Hepatocyte (in vitro differentiated cells): ENCODE measurements at regions not wholly inside any gene's neighbourhood (a gene's known extent, or its start where the extent isn't known, plus 50 kb on each side); places are given as distances from the start of the nearest gene placed in this dataset.

ENCODE experiments used
- DNase-seq: peaks from one replicate; pipeline ENCODE4 v3.0.0-alpha.2; 2016; ENCODE audit warnings: low spot score
- H2AFZ ChIP-seq: fragments of 200-600 bp; sonication (generic); 2 replicates; pipeline ENCODE4 v1.6.0; 2016; ENCODE audit warnings: antibody characterized with exemption, mild to moderate bottlenecking
- H3K27ac ChIP-seq: fragments of 200-600 bp; sonication (generic); 2 replicates; pipeline ENCODE4 v1.5.1; 2016; ENCODE audit warnings: mild to moderate bottlenecking
- H3K27me3 ChIP-seq: fragments of 200-600 bp; sonication (generic); 2 replicates; pipeline ENCODE4 v1.6.1; 2016
- H3K36me3 ChIP-seq: fragments of 200-600 bp; sonication (generic); replicated peaks from 2 replicates; pipeline ENCODE4 v1.5.1; 2016; ENCODE audit warnings: low read depth; ENCODE audit not compliant: insufficient read depth
- H3K4me1 ChIP-seq: fragments of 200-600 bp; sonication (generic); 2 replicates; pipeline ENCODE4 v1.5.1; 2016; ENCODE audit warnings: mild to moderate bottlenecking, moderate library complexity; ENCODE audit not compliant: insufficient read depth
- H3K4me2 ChIP-seq: fragments of 200-600 bp; sonication (generic); 2 replicates; pipeline ENCODE4 v1.6.0; 2016
- H3K4me3 ChIP-seq: fragments of 200-600 bp; sonication (generic); 2 replicates; pipeline ENCODE4 v1.5.1; 2016; ENCODE audit warnings: mild to moderate bottlenecking
- H3K79me2 ChIP-seq: fragments of 200-600 bp; sonication (generic); 2 replicates; pipeline ENCODE4 v1.6.0; 2017; ENCODE audit warnings: mild to moderate bottlenecking
- H3K9me2 ChIP-seq: fragments of 200-600 bp; sonication (generic); replicated peaks from 2 replicates; pipeline ENCODE4 v1.6.0; 2017; ENCODE audit warnings: mild to moderate bottlenecking; ENCODE audit not compliant: insufficient read depth
- H3K9me3 ChIP-seq: fragments of 200-600 bp; sonication (generic); 2 replicates; pipeline ENCODE4 v1.5.1; 2016; ENCODE audit warnings: low read depth, mild to moderate bottlenecking
- H4K20me1 ChIP-seq: fragments of 200-600 bp; sonication (generic); 2 replicates; pipeline ENCODE4 v1.6.0; 2016; ENCODE audit warnings: mild to moderate bottlenecking; ENCODE audit not compliant: insufficient read depth, poor library complexity, severe bottlenecking
- EZH2 ChIP-seq: fragments of 200-600 bp; sonication (generic); IDR thresholded peaks from 2 replicates; pipeline ENCODE4 v1.6.1; 2016; ENCODE audit warnings: antibody characterized with exemption, mild to moderate bottlenecking, borderline replicate concordance
- EZH2phosphoT487 ChIP-seq: fragments of 200-600 bp; sonication (generic); IDR thresholded peaks from one replicate; pipeline ENCODE4 v1.6.1; 2018; ENCODE audit warnings: antibody characterized with exemption, mild to moderate bottlenecking, low read depth, moderate library complexity; ENCODE audit not compliant: unreplicated experiment, severe bottlenecking
- WGBS: methylation state at CpG from one replicate; pipeline ENCODE4 v1.1.6; 2016; ENCODE audit warnings: low lambda C conversion rate; ENCODE audit errors: missing lambda C conversion rate; 5-methylcytosine and 5-hydroxymethylcytosine counted together
- TF ChIP-seq, protein P1 (sequence below): fragments of 200-600 bp; sonication (generic); IDR thresholded peaks from 2 replicates; pipeline ENCODE4 v1.5.1; 2016; ENCODE audit warnings: antibody characterized with exemption, mild to moderate bottlenecking; ENCODE audit not compliant: poor library complexity

- H3K36me3 ChIP-seq: no peaks in the 10 kb centered on the region
- H3K9me2 ChIP-seq: no peaks in the 10 kb centered on the region
- peak; percentile 46 for DNase-seq
- H3K9me3 ChIP-seq: no peaks in the 10 kb centered on the region
- peaks cover 71% of the 10 kb centered on the region for H3K4me1 ChIP-seq
- H3K4me2 ChIP-seq: no peak overlapping the region
- no peak overlapping the region for H2AFZ ChIP-seq
- no peaks in the 10 kb centered on the region for H3K79me2 ChIP-seq
- no peaks in the 10 kb centered on the region for H3K27me3 ChIP-seq
- H4K20me1 ChIP-seq: no peaks in the 10 kb centered on the region
- WGBS: 59% methylated on average over 14 of the region's 14 CpGs
- peak overlapping the region; percentile 89 for H3K27ac ChIP-seq
- no peak overlapping the region for H3K4me3 ChIP-seq
- TF ChIP-seq EZH2 (no peak), EZH2phosphoT487 (no peak)
- TF ChIP-seq, protein P1, sequence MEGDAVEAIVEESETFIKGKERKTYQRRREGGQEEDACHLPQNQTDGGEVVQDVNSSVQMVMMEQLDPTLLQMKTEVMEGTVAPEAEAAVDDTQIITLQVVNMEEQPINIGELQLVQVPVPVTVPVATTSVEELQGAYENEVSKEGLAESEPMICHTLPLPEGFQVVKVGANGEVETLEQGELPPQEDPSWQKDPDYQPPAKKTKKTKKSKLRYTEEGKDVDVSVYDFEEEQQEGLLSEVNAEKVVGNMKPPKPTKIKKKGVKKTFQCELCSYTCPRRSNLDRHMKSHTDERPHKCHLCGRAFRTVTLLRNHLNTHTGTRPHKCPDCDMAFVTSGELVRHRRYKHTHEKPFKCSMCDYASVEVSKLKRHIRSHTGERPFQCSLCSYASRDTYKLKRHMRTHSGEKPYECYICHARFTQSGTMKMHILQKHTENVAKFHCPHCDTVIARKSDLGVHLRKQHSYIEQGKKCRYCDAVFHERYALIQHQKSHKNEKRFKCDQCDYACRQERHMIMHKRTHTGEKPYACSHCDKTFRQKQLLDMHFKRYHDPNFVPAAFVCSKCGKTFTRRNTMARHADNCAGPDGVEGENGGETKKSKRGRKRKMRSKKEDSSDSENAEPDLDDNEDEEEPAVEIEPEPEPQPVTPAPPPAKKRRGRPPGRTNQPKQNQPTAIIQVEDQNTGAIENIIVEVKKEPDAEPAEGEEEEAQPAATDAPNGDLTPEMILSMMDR: no peak
Observed at GRCh38 chr1:9437961-9438430, 101.3 kb upstream of the SLC25A33 start.

- 52% methylated on average over 12 of the region's 12 CpGs for WGBS
- DNase-seq: peak; percentile 75
- peak overlapping the region; percentile 89 for H3K27ac ChIP-seq
Observed at GRCh38 chr1:9438431-9439073, 100.7 kb upstream of the SLC25A33 start.

DNA sequence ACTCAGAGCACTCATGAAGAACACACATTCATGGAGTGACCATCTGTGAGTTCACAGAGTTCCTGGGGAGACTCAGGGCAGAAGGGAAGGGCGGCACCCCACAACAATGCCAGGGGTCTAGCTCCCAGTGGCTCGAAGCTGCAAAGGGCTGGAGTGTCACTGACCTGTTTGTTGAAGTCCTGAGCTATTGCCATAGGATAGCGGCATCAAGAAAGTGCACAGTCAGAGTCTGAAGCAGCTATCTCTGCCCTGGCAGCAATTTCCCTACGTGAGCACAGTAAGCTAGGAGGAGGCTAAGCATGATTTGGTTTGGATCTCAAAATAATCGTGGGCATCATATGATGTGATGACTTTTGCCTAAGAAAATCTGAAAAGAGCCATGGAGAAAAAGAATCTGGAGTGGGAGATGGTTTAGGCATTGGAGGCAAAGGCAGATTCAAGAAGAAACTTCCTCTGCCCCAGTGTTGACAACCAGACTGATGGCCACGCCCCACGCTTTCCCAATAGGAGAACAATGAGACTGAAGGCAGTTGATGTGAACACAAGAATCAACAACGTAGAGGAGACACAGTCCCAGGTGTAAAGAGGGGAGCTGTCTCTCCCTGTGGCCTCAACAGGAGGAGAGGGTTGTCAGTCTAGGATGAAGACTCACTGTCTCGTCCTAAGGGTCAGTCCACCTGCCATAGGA lies 100.0 kb upstream of the SLC25A33 start:
- no peaks in the 10 kb centered on the region for H3K79me2 ChIP-seq
- no peak overlapping the region for H3K4me3 ChIP-seq
- no peak for DNase-seq
- H4K20me1 ChIP-seq: no peaks in the 10 kb centered on the region
- H2AFZ ChIP-seq: no peak overlapping the region
- no peaks in the 10 kb centered on the region for H3K9me2 ChIP-seq
- peak overlapping the region; percentile 89 for H3K27ac ChIP-seq
- H3K4me1 ChIP-seq: peaks cover 79% of the 10 kb centered on the region
- TF ChIP-seq, protein P1: no peak
- no peak for TF ChIP-seq EZH2phosphoT487
- TF ChIP-seq EZH2: no peak
- WGBS: 74% methylated on average over 9 of the region's 9 CpGs
- no peaks in the 10 kb centered on the region for H3K9me3 ChIP-seq
- H3K4me2 ChIP-seq: no peak overlapping the region
- H3K27me3 ChIP-seq: no peaks in the 10 kb centered on the region
- H3K36me3 ChIP-seq: no peaks in the 10 kb centered on the region

More at GRCh38 chr1:9438431-9439073, 100.7 kb upstream of the SLC25A33 start:
- Histone ChIP-seq H4K20me1 (no peaks in the 10 kb centered on the region), H2AFZ (no peak overlapping the region), H3K9me2 (no peaks in the 10 kb centered on the region), H3K9me3 (no peaks in the 10 kb centered on the region), H3K36me3 (no peaks in the 10 kb centered on the region), H3K4me2 (no peak overlapping the region), H3K27me3 (no peaks in the 10 kb centered on the region), H3K79me2 (no peaks in the 10 kb centered on the region), H3K4me1 (peaks cover 75% of the 10 kb centered on the region), H3K4me3 (no peak overlapping the region)
- no peak for TF ChIP-seq EZH2phosphoT487
- TF ChIP-seq, protein P1: no peak
- TF ChIP-seq EZH2: no peak
